ENCODE measurements at regions not wholly inside any gene's neighbourhood (a gene's known extent, or its start where the extent isn't known, plus 50 kb on each side); places are given as distances from the start of the nearest gene placed in this dataset.

DNA sequence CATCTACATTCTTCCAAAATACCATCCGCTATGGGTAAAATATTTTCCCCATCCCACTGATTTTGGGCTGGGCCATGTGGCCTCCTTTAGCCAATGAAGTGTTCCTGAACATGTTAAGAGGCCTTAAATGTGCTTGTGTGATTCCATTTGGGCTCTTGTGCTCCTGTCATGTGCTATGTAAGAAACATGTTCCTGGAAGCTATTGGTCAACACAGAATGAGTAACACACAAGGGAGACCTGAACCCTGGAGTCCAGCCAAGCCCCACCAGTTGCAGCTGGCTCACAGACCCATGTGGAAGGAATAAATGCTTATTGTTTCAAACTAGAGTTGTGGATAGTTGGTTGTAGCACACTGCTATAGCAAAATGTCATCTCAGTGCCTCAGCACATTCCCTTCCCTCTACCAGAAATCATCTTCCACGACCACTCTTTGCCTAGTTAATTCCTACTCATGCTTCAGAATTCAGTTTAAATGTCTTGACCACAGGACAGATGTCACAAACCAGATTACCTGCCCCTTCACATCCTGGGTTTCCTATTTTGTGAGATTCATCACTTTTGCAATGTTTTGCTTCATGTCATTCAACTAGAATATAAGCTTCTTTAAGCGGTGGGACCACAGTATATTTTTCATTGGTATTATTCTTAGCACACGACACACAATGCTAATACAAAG, 217.3 kb upstream of the EEA1 start:
- H3K27me3 Mint-ChIP-seq (ENCODE audit: unreplicated experiment): peaks cover 3% of the 10 kb centered on the region

GRCh38 chr12:93146970-93147369, 217.9 kb upstream of the EEA1 start:
- no peak for DNase-seq (ENCODE audit: extremely low spot score, unreplicated experiment)
- no peaks in the 10 kb centered on the region for H3K36me3 Mint-ChIP-seq (ENCODE audit: unreplicated experiment)
- no peak overlapping the region for H3K4me3 Mint-ChIP-seq (ENCODE audit: unreplicated experiment)
- peaks cover 3% of the 10 kb centered on the region for H3K27me3 Mint-ChIP-seq (ENCODE audit: unreplicated experiment)
- no peaks in the 10 kb centered on the region for H3K9me3 Mint-ChIP-seq (ENCODE audit: unreplicated experiment)
- H3K27ac Mint-ChIP-seq (ENCODE audit: unreplicated experiment): no peak overlapping the region
- peaks cover 4% of the 10 kb centered on the region for H3K4me1 Mint-ChIP-seq (ENCODE audit: unreplicated experiment)
- TF ChIP-seq CTCF (IDR thresholded peaks at IDR 0.05): no peak

More for the DNA sequence above, 217.3 kb upstream of the EEA1 start:
- no peak for TF ChIP-seq CTCF (IDR thresholded peaks at IDR 0.05)
- no peak for DNase-seq (ENCODE audit: extremely low spot score, unreplicated experiment)
- Mint-ChIP-seq H3K36me3 (ENCODE audit: unreplicated experiment) (no peaks in the 10 kb centered on the region), H3K4me1 (ENCODE audit: unreplicated experiment) (peaks cover 4% of the 10 kb centered on the region), H3K27ac (ENCODE audit: unreplicated experiment) (no peak overlapping the region), H3K4me3 (ENCODE audit: unreplicated experiment) (no peak overlapping the region), H3K9me3 (ENCODE audit: unreplicated experiment) (no peaks in the 10 kb centered on the region)

GRCh38 chr12:93148412-93148811, 219.3 kb upstream of the EEA1 start:
- Mint-ChIP-seq H3K9me3 (ENCODE audit: unreplicated experiment) (no peaks in the 10 kb centered on the region), H3K27ac (ENCODE audit: unreplicated experiment) (no peak overlapping the region), H3K36me3 (ENCODE audit: unreplicated experiment) (no peaks in the 10 kb centered on the region), H3K27me3 (ENCODE audit: unreplicated experiment) (peaks cover 3% of the 10 kb centered on the region), H3K4me3 (ENCODE audit: unreplicated experiment) (no peak overlapping the region), H3K4me1 (ENCODE audit: unreplicated experiment) (peaks cover 4% of the 10 kb centered on the region)
- DNase-seq (ENCODE audit: extremely low spot score, unreplicated experiment): no peak
- TF ChIP-seq CTCF (IDR thresholded peaks at IDR 0.05): no peak

DNA sequence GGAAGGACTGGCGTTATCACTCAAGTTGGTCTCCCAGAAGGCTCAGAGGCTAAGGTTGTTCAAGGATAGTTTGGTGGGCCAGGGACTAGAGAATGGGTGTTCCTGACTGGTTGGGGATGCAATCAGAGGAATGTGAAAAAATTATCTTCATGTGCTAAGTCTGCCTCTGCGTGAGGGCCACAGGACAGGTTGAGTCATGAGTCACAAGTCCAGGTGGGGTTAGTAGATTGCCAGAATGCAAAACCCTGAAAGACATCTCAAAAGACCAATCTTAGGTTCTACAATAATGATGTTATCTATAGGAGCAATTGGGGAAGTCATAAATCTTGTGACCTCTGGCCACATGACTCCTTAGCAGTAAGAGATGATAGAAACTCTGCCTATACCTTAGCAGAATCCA, 220.1 kb upstream of the EEA1 start:
- H3K27me3 Mint-ChIP-seq (ENCODE audit: unreplicated experiment): peaks cover 2% of the 10 kb centered on the region
- peaks cover 2% of the 10 kb centered on the region for H3K4me1 Mint-ChIP-seq (ENCODE audit: unreplicated experiment)
- H3K9me3 Mint-ChIP-seq (ENCODE audit: unreplicated experiment): no peaks in the 10 kb centered on the region
- no peak overlapping the region for H3K4me3 Mint-ChIP-seq (ENCODE audit: unreplicated experiment)
- H3K36me3 Mint-ChIP-seq (ENCODE audit: unreplicated experiment): no peaks in the 10 kb centered on the region
- TF ChIP-seq CTCF (IDR thresholded peaks at IDR 0.05): no peak
- no peak overlapping the region for H3K27ac Mint-ChIP-seq (ENCODE audit: unreplicated experiment)
- DNase-seq (ENCODE audit: extremely low spot score, unreplicated experiment): no peak

DNA sequence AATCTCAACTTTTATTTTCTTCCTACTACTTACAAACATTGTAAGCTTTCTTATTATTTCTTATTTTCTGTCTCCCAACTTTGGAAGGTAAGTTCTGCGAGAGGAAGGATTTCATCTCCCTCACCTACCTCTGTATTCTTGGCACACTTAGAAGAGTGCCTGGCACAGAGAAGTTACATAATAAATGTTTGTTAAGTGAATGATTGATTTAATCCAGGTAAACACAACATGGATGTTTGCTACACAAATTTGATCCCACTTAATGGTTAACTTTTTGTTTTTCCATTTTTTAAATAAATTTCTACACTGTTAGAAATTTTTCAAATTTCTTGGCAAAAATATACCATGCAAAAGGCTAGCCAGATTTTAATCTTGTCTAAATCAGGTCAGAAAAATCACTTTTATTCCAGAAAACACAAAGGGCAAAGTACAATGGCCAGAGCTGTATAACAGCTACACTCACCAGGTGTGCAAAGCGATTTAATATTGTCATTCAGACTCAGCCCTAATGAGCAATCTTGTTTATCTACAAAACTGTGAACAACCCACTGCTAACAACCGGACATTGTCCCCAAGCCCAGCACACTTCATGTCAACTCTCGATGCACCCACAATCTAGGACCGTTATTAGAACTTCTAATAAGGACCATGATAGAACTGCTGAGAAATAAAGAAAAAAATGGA, 222.1 kb upstream of the EEA1 start:
- Mint-ChIP-seq H3K9me3 (ENCODE audit: unreplicated experiment) (no peaks in the 10 kb centered on the region), H3K36me3 (ENCODE audit: unreplicated experiment) (no peaks in the 10 kb centered on the region), H3K4me3 (ENCODE audit: unreplicated experiment) (no peak overlapping the region), H3K27ac (ENCODE audit: unreplicated experiment) (no peak overlapping the region), H3K27me3 (ENCODE audit: unreplicated experiment) (peaks cover 2% of the 10 kb centered on the region), H3K4me1 (ENCODE audit: unreplicated experiment) (no peaks in the 10 kb centered on the region)
- no peak for TF ChIP-seq CTCF (IDR thresholded peaks at IDR 0.05)
- DNase-seq (ENCODE audit: extremely low spot score, unreplicated experiment): no peak
